Stimulated activated CD4-positive, alpha-beta T cell treated with anti-CD3 and anti-CD28 coated beads, Interleukin-1b, Interleukin-23, amount 100 ng/mL, for 48 hours (primary cell): ENCODE measurements at regions not wholly inside any gene's neighbourhood (a gene's known extent, or its start where the extent isn't known, plus 50 kb on each side); places are given as distances from the start of the nearest gene placed in this dataset.

Experiments
- DNase-seq: peaks from one replicate; pipeline ENCODE4 v3.0.0-alpha.2; 2020

DNA sequence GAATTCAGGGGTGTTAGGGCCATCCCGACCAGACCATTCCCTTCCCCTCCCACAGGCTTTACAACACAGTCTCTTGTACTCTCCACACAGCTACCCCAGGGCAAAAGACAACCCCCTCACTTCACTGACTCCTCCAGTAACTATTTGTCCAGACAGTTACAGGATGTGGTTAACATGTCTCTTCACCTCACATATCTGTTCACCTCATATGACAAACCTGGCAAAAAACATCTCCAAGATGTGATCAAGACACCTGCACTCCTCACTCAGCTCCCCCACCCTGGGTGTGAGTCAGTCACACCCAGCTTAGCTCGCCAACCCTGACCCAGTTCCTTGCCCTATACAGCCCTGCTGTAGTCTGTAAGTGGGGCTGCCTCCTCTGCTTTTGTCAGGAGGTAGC, 490.5 kb upstream of the CHRM3 start:
- DNase-seq = no peak

DNA sequence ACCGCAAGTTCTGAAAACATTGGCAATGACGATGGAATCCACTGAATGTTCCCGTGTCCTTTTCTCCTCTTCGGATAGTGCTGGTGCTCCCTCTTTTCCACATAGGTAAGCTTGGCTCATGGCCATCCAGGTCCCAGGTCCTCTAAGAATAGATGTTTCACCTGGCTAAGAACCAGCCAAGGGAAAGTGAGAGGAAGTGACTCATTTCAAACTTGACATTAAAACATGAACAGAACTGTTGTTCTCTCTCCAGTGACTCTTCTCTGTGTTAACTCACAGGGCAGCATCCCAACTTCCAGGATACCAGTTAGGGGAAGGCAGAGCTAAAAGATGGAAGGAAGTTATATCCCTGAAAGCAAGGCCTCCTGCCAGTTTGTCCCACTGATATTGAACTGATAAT, 493.8 kb upstream of the CHRM3 start:
- DNase-seq = no peak

DNA sequence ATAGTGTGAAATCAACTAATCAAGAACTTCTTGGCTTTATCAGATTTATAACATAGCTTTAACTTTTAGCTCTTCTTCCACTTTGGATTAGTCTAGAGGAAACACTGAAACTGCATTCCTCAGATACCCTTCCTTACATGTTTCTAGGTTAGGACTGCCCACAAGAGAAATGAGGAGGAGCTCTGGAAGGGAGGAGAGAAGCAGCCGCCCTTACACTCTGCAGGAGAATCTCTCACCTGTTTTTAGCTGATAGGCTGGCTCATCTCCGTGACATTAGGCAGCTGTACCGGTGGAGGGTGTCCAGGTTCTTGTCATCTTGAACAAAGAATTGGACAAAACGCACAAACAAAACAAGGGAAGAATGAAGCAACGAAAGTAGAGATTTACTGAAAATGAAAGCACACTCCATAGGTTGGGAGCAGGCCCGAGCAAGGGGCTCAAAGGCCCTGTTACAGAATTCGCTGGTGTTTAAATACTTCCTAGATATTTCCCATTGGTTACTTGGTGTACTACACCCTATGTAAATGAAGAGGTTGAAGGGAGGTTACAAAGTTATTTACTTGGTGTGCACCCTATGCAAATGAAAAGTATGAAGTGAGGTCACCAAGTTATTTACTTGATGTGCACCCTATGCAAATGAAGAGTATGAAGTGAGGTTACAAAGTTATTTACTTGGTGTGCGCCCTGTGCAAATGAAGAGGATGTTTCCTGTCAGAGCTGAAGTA, 524.9 kb upstream of the CHRM3 start:
- no peak for DNase-seq

DNA sequence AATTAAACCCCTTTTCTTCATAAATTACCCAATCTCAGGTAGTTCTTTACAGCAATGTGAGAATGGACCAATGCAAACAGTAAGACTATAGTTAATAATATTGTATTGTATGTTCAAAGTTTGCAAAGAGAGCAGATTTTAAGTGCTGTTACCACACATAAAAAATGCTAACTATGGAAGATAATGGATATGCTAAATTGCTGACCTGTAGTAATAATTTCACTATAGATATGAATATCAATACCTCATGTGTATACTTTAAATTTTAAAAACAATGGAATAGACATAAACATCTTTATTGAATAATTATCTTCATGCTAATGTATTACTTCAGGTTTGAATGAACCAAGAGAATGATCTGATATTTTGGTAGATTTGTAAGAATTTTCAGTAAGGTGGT, 552.4 kb upstream of the CHRM3 start:
- DNase-seq = no peak

DNA sequence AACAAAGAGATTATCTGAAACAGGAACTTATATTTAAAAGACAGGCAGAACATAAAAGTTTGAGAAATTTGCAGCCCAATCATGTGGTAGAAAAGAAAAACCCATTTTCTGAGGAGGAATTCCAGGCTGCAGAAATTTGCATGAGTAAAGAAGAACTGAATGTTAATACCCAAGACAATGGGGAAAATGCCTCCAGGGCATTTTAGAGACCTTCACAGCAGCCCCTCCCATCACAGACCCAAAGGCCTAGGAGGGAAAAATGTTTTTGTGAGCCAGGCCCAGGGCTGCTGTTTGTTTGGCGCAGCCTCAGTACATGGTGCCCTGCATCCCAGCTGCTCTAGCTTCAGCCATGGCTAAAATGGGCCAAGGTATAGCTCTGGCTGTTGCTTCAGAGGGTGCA, 554.3 kb upstream of the CHRM3 start:
- no peak for DNase-seq

DNA sequence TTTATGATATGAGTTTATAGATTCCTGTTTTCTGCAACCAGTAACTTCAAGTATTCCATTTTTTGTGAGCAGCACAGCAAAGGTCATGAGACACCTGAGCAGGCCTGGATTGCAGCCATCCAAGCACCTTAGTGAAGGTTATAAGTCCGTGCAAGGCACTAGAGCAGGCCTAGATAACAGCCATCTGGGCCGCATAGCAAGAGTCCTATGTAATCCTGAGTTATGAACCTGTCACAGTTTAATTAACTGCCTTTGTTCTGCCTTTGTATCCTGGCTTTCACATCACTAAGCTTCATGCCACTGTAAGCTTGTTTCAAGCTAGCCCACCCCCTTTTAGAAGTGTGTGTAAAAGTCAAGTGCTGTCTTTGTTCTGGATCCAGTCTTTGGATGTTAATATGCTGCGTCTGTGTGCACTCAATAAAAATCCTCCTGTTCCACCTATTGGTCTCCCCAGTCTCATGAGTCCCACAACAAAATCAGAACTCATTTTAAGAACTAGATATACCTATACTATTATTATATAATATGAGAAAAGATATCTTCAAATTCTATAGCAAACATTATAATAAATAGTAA, 556.2 kb upstream of the CHRM3 start:
- DNase-seq = no peak

DNA sequence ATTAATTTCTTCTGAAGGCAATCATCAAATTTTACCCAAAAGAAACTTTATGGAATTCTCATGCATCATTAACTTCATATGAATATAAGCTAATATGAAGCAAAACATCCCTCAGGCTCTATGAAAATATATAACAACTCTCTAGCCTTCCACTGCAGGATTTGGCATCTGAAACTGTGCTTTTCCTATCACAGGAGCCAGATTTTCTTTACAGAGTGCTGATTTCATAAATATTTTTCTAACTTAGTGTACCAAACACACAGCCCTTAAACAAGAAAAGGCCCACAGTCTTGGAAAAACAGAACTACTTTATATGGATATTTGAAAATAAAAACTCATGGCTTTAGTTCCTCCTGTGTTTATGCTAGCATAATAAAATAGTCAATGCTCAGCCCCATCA, 559.5 kb upstream of the CHRM3 start:
- no peak for DNase-seq

DNA sequence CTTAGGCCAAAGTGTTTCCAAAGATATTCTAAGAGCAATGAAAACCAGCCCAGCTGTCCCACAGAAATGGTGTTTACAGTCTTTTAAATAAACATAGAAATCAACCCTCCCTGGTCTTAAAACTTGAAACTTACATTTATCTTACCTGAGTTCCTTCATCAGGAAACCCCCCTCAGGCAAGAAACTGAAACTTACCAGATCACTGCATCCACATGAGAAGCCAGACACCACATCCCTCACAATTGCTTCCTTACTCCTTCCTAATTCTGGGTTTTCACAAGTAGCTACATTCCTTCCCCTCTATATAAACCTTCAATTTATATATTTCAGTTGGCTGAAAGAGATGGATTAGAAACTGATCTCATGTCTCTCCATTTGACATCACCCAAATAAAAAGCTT, 563.0 kb upstream of the CHRM3 start:
- no peak for DNase-seq

DNA sequence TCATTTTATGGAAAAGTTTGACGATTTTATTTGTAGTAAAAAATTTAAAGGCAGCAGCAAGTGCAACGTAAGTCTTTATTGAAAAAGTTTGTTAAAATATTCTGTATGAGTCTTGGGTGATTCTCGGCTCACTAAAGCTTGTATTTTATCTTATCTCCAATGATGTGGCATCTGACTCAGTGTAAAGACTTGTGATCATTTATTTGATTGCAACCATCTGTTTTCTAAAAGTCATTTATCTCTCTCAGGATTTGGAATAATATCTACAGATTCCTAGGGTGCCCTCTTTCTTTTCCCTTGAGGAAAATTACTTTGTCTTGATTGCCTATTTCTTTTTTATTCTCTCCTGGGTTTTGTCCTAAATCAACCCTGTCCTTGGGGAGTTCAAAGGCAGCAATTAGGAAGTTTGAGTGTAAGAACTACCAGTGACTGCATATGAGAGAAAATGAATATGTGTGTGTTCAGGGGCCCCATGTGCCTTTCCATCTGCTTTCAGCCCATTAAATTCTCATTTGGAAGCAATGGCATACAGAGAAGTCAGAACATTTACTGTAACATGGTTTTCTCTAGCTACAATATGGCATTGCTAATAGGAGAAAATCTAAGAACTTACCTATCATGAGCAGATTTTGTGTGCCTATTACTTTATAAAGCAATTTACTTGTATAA, 575.0 kb upstream of the CHRM3 start:
- no peak for DNase-seq

DNA sequence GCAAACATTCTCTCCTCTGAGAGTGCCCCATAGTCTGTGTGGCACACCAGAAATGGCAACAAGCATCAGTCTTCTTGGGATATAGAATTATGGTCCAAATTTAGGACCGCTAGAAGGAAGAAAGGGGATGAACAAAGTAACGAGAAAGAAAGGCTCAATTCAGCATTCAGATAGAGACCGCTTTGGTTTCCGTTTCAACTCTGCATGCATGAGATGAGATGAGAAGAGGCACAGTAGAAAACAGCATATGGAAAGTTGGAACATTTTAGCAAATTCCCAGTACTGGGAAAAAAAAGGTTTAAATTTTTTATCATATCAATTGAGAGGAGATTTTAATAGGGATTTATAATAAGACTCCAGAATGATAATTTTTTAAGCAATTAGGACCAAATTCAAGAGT, 595.5 kb upstream of the CHRM3 start:
- no peak for DNase-seq

DNA sequence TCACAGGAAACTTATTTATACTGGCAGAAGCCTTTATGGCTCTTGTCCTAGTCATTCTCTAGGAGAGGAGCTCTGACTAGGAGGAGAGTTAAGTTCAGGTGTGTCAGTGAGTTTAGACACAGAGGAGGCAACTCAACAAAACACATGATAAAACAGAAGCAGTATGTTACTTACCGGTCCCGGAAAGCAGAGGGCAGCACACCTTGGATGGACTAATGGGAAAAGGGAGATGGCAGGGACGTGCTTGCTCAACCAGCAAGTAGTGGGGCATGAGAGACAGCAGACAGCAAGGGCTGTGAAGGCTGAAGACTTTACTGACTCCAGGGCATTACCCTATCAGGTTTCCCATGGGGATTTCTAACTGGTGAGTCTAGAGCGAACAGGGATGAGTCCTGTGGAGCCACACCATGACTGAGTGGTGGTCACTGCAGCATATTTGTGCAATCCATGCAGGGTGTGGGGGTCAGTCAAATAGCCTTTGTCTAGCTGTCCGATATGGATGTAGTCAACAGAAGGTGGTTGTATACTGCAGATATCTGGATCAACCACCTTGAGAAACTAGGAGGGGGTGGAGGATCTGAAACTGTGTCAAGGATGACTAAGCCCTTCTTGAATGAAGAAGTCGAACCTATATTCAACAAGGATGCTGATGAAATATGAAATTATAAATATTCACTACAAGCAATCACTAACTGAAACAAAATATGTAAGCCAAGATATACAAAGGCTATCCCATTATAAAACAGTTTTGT, 596.3 kb upstream of the CHRM3 start:
- DNase-seq = no peak

DNA sequence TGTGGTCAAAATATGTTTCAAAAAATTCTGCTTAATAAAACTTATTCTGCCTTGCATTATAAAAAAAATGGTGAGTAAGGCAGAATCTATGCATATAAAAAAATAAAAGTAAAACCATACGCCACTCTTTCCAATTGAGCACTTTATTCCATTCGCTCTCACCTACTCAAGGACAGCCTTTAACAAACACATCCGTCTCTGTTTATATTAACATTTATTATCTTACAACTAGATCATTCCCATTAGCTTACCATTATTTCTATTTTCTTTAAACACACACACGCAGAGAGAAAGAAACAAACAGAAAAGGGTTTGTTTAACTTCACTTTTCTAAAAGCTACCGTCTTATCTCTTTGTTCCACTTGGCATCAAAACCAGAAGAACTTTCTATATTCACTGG, 598.9 kb upstream of the CHRM3 start:
- DNase-seq = no peak

DNA sequence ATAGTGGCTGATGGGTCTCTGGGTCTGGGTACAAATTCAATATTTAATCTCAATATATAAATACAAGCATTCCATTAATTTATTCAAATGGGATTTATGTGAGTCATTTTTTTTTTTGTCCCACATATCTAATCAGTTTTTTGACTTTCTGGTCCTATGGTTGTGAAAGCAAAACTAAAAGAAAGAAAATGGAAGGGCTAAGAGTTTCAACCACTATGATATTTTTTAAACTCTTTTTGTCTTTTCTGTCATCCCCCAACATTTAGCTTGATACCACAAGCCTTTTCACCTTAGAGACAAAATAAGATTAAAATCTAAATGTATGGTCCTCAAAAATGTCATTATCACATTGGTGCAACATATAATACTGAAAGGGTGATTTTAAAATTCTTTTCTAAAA, 602.7 kb upstream of the CHRM3 start:
- no peak for DNase-seq

DNA sequence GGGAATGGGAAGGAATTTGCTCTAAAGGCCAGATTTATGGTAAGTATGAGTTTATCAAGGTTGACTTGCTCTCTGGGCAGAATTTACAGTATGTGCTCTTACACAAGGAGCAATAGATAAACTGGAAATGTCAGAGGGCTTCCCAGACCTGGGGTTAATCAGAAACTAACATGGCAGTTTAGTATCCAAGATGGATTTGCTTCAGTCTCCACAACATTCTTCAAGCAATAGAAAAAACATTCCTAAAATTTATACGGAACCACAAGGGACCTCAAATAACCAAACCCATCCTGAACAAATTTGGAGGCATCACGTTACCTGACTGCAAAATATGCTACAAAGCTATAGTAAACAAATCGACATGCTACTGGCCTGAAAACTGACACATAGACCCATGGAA, 606.7 kb upstream of the CHRM3 start:
- no peak for DNase-seq

DNA sequence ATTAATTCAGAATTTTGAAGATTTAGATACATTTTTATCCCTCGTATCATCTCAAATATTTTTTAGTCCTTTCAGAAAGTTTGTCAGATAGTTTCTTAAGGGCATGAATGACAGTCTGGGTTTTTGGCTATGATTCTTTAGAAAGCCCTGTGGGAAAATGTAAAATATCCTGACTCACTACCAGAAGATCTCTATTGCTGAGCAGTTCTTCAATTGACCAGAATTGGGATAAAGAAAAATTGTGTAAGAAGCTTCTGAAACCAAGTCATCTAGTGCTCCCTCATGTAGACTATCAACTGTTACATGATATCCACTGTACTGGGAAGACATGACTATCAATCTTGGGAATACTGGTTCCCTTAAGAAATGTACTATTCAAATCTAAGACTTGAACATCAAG, 608.3 kb upstream of the CHRM3 start:
- no peak for DNase-seq

DNA sequence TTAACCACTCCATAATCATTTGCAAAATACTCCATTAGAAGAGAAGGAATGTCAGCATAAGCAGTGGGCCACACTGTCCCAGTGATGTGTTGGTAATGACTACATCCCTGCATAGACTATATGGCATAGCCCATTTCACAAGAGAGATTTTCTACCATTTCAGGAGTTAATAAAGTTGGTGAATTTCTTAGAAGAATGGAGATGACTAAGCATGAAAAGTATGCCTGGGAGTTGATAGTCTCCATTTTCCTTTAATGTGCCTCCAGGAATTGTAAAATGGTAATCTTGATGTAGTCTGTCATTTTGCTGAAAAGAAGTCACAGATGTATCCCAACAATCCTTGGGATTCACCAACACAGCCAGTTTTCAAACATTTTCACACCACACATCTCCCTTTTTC, 608.8 kb upstream of the CHRM3 start:
- no peak for DNase-seq

DNA sequence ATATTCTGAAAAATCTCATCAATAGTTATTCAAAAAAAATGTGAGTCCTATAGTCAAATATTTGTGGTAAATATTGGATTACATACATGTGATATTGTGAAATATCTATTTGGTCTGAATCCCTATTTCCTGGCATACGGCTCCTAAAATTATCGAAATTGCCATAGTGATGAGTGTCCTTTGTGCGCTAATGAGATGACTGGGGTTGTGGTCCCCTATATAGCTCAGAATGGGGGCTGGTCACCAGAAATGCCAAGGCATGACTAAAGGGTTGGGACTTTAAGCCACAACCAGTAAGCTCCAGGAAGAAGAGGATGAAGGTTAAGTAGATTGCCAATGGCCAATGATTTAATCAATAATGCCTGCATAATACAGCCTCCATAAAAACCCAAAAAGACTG, 610.2 kb upstream of the CHRM3 start:
- no peak for DNase-seq

DNA sequence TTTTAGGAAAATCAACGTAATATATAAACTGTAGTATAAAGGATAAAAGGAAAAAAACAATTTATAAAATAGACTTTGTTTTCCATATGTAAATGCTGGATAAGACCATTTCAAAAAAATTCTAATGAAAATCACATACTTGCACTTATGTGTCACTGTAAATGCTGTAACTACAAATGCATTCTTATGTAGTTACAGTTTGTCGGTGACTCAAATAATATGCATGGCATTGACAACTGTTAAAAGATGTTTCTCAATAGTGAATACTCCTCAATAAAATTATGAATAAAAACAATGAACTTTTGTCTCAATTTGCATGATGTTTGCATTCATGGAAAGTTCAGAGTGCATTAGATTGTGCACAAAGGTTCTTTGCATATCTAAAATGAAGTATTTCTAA, 614.0 kb upstream of the CHRM3 start:
- DNase-seq = no peak

DNA sequence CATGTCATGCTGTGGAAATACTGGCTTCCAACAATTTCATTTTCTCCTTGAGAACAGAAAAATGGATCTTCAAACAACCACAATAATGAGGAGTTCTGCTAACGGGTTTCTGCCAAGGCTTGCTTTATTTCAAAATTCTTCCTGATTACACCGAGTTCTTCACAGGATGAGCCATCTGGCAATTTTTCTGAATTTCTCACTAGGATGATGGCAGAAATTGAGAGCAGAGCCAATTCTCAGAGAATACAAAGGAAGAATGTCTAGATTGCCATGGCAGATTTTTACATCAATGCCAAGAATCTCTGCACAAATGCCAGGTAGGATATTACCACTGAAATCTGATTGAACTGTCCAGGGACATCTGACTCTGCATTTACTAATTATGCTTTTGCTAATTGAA, 619.0 kb upstream of the CHRM3 start:
- no peak for DNase-seq

DNA sequence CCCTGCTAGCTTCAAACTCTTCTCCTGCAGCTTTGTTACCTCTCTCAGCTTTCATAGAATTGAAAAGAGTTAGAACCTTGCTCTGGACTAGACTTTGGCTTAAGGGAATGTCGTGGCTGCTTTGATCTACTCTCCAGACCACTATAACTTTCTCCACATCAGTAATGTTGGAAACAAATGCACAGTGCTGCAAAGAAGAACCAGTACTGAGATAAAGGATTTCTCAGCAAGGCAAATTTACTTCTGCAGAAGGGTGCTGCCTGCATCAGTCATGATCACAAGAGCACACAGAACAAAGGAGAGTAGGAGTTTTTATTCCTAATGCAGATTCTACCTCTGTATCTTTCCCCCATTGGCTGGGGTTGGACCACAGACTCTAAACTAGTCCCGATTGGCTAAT, 621.6 kb upstream of the CHRM3 start:
- DNase-seq = no peak

DNA sequence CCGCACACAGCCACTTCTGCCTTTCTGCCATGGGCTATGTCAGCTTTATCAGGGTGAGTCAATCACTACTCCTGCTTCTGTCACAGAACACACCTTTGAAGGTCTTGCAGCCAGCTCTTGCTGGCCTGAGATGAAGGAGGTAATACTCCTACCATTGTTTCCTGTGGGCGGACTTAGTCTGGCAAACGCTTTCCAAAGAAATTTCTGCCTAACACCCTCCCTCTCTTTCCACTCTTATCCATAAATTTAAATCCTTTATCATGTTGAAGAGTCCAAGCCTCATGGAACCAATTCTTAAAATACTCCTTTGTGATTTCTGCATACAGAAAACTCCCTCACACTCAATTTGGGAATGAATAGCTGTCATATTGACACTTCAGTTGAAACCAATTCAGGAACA, 633.1 kb upstream of the CHRM3 start:
- no peak for DNase-seq

DNA sequence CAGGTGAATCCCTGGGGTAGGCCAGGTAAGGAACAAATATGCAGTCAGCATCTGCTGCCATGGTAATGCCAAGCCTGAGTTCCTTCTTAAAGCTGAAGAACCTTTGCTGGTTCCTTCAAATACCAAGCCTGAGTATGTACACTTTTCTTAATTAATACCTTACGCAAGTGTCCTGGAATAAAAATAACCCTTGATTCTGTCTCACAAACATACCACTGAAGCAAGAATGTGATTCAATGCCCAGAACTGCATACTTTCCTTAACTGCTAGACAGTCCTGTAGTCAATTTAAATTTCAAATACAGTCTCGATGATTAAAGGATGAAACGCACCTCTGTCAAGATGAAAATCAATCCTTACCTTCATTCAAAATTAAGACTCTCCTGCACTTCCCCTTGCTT, 634.0 kb upstream of the CHRM3 start:
- DNase-seq = no peak

DNA sequence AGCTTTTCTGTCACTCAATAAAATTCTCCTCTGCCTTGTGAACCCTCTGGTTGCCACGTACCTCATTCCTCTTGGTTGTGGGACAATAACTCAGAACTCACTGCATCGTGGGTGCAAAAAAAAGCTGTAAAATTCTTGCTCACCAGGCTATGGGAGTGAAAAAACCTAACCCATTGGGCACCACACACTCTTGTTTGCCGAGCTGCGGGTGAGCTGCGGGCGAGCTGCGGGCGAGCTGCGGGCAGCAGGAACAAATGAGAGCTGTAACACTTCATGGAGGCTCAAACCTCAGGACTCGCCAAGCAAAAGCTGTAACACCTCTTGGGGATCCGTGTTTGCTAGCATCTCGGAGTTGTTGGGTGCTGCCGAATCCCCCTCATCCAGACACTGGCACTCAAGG, 641.3 kb upstream of the CHRM3 start:
- no peak for DNase-seq

DNA sequence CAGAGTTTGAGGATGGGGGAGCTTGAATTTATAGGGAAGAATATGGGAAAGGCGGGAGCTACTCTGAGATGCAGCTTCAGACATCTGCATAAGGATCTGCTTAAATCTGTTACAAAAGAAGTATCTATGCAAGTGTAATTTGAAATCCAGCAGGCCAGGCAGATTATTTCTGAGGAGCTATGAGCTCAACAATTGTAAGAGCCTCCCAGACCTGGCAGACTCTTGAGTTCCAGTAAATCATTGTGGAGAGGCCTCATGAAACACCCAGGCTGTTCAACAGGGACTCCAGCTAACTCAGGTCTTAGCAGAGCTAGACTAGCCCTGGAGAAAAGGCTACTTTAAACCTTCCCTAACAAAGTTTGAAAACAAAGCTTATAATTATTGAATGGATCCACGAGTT, 647.5 kb upstream of the CHRM3 start:
- no peak for DNase-seq
